Fibroblast of upper back skin (primary cell): ENCODE measurements at regions not wholly inside any gene's neighbourhood (a gene's known extent, or its start where the extent isn't known, plus 50 kb on each side); places are given as distances from the start of the nearest gene placed in this dataset.

Experiments used
- DNase-seq: peaks from one replicate; pipeline ENCODE4 v3.0.0-alpha.2; 2013

GRCh38 chr2:57740891-57741290, 305.7 kb upstream of the VRK2 start:
- no peak for DNase-seq

- no peak for DNase-seq
Measured at GRCh38 chr2:57753636-57754035, 293.0 kb upstream of the VRK2 start.

DNA sequence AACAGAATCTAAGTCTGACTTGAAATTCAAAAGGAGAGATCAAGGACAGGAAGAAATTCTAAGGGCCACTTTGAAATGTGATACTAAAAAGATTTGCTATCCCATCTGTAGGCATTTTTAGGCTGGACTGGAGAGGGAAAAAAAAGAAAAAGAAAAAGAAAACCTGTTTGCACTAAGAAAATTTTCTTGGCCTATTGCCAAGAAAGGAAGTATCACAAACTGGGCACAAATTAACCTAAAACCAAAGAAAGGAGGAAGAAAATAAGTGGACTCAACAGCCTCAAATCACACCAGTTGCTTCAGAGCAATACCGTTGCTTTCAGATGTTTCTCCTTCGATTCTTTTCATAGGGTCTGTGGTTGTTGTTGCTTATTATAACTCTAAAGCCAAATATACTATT, 287.9 kb upstream of the VRK2 start:
- DNase-seq, result no peak

- DNase-seq, result no peak
Measured at GRCh38 chr2:57759131-57759530, 287.5 kb upstream of the VRK2 start.

- peak; percentile 78 for DNase-seq
Measured at GRCh38 chr2:57759822-57760300, 286.7 kb upstream of the VRK2 start.

DNA sequence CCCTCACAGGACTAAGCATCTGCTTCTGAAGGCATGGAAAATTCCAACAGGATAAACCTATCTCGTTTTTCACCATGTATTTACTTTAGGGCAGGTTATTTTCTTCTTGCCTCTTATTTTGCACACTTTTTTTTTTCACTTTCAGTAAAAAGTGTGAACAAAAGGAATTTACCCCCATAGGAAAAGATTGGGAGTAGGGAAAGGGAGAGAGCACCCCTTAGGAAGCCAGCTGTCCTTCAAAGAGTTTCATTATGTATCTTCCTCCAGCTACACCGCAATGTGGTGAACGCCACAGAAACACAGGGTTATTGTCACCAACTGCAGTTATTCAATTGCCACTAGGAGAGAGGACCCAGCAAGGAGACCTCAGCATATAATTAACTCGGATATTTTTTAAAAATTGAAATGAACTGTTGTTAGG, 286.2 kb upstream of the VRK2 start:
- DNase-seq, result peak; percentile 1

DNA sequence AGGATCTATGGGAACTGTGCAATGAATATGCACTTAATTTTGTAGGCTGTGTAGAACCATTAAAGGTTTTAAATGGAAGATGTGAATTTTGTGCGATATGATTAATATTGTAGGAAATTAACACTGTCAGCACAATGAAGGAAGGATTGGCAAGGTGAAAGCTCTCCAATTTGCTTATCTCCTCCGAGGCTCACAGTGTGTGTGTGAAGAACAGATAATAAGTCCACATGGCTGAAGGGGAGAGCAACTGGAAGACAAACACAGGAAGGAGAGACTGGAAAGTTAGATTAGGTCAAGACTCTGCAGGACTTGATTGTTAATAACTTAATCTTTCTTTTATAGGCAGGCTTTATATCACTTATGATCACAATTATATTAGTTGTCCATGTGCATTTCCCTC, 269.7 kb upstream of the VRK2 start:
- no peak for DNase-seq

DNA sequence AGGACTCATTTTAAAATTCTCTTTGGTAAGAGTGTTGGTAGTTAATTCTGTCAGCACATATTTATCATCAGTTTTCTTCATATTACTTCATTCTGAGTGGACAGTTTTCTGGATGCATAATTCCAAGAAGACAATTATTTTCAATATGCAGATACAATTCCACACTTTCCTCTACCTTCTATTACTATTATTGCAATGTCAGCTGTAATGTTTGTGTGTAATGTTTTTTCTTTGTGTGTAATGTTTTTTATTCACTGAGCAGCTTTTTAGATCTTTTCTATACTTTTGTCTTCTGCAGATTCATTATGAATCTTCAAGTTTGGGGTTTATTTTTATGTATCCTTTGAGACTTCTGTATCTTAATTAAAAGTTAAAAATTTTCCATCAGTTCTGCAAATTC, 264.0 kb upstream of the VRK2 start:
- no peak for DNase-seq

DNA sequence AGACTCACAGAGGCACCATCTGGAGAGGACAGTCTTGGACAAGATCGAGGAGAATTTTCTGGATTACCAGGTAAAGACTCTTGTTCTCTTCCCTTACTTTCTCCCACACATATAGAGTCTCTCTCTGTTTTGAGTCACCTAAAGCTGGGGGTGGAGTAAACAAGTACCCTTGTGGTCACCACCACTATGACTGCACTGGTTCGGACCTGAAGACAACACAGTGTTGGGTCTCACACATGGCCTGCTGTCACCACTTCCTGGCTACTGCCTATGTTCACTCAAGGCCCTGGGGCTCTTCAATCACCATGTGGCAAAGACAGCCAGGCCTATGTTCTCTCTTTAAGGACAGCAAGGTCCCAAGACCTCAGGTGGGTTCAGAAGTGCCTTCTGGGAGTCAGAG, 253.3 kb upstream of the VRK2 start:
- no peak for DNase-seq

DNA sequence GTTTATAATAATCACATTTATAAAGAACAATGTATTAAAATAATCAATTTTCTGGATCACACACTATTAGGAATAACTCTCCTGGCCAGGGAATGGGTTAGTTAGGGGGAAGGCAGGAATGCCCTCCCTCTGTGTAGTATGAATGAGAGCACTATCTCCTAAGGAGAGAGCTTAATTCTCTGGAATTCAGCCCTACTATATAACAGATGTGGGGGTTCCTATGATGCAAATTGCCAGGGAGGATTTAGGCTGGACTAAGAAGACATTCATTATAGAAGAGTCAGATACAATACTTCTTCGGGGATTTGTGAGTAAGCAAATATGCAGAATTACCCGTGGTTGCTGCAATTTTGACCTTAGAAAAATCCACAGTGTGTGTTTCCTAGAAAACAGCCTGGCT, 250.1 kb upstream of the VRK2 start:
- DNase-seq, result no peak

DNA sequence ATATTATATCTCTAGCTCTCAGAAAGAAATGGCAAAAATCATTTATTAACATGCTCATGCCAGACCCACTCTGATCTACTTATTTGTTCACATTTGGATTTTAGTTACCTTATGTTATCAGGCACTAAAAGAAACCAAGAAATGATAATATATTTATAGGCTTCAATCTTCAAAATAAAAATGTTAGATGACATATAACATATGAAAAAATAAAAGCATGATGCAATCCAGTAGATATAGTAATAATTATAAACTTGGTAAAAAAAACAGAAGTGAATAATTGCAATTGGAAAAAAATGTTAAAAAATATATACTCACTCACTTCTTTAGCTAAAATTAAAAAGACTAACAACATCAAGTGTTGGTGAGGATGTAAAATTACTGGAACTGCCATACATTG, 248.3 kb upstream of the VRK2 start:
- no peak for DNase-seq

- no peak for DNase-seq
Measured at GRCh38 chr2:57802243-57802642, 244.4 kb upstream of the VRK2 start.

- no peak for DNase-seq
Measured at GRCh38 chr2:57804971-57805370, 241.6 kb upstream of the VRK2 start.

DNA sequence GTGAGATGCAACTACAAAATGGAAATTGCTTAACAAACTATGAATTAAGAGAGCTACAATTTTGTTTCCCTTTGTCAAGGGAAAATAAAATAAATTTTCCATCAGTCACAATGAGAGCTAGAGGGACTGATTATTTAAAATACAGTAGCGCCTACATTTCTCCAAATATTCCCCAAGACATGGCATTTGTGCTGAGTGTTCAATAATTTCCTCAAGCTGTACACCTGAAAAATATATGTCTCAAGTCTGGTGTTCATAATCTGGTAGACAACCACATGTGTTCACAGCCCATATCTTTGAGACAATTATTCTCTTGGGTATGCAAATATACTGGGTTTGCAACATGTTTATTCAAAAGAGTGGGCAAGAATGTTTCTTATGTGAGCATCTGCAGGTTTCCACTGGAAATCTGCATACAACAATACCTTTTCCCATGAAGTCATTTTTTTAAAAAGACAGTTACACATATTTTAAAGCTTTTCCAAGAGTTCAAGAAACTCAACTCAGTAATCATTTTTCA, 240.1 kb upstream of the VRK2 start:
- no peak for DNase-seq

DNA sequence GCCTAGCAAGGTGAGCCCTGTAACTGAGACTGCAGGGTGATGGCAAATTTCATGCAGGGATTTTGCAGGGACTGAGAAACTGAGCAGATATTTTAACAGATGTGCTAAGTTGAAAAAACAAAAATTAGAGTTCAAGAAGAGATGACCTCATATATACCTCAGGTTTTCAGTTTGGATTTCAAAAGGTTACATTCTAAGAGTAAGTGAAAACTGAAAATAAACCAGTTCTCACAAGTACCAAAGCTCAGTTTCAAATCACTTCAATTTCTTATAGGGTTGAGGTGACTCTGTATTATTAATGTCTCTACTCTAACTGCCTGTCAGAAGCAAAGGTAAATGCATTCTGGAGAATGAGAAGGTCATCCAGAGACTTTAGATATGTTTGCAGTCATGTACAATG, 237.4 kb upstream of the VRK2 start:
- DNase-seq, result no peak

GRCh38 chr2:57821088-57821487, 225.5 kb upstream of the VRK2 start:
- DNase-seq, result no peak

GRCh38 chr2:57828221-57828620, 218.4 kb upstream of the VRK2 start:
- DNase-seq, result no peak

- no peak for DNase-seq
Measured at GRCh38 chr2:57834666-57835065, 211.9 kb upstream of the VRK2 start.

DNA sequence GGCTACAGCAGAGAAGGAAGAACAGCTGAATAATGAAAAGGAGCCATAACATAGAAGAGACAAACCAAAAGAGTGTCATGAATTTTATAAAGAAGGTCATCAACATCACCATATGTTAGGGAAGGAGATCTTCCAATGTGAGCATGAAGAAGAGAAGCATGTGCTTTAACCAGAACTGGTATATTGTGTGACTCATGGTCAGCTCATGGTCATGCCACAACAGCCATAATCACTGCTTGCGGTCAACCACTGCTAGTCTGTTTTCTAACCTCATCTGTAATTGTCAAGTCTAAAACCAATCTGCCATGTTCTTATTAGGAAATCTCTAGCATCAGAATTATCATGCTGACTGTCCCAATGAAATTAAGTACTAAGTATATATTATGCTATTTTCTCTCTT, 204.1 kb upstream of the VRK2 start:
- DNase-seq, result peak; percentile 0

DNA sequence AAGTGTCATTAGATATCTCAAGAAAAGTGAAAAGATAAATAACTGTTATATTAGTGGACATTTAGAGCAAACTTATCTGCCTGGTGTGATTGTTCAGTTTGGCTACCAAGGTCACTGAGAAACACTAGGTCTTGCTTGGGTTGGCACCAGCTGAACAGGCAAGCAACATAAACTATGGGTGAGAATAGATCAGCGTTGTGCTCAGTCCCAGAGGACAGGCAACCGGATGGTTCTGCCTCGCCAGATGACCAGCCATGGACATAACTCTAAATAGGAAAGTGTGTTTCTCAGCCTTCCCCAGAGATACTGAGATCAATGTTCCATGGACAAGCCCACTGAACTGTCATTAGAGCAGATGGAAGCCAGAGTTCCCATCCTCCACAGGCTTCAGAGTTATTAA, 203.4 kb upstream of the VRK2 start:
- DNase-seq, result no peak

DNA sequence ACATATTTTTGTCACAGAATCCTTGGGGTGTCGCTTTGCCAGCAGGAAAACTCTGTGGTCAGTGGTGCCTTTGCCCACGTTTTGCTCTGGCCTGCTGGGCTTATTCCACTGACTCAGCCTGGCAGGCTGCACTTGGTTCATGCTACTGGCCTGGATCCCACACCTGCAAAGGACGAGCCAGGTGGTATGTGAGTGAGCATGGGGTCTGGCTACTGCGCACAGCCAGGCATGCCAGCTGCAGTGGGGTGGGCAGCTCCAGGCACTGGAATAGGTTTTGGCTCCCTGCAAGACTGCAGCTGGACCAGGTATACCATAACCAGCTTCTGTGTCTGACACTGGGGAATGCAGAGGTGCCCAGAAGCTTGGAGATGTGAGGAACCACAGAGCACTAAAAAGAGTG, 197.9 kb upstream of the VRK2 start:
- no peak for DNase-seq

- DNase-seq, result no peak
Measured at GRCh38 chr2:57849843-57850242, 196.8 kb upstream of the VRK2 start.

GRCh38 chr2:57850415-57851130, 196.0 kb upstream of the VRK2 start:
- no peak for DNase-seq

GRCh38 chr2:57855212-57855611, 191.4 kb upstream of the VRK2 start:
- DNase-seq, result no peak

DNA sequence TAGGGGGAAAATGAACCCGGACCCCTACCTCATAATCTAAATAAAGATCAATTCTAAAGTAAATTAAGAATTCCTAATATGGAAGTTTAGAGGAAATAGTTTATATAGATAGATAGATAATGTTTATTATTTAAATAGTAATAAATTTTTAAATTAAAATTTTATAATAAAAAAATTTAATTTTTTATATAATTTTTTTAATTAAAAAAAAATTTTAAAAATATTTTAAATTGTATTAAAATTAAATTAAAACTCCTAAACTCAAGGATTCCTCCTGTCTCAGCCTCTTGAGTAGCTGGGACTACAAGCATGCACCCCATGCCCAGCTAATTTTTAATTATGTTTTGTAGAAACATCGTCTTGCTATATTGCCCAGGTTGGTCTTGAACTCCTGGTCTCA, 186.9 kb upstream of the VRK2 start:
- no peak for DNase-seq
